HG02870 (cell line): ENCODE measurements at regions not wholly inside any gene's neighbourhood (a gene's known extent, or its start where the extent isn't known, plus 50 kb on each side); places are given as distances from the start of the nearest gene placed in this dataset.
"Not testable (repeated sequence)": the region's sequence is repeated elsewhere in the genome, so short reads cannot be mapped to it uniquely, and the experiment has no call there.

Experiments used
- ATAC-seq: cut with Tn5 transposase; IDR thresholded peaks from one replicate; pipeline ENCODE4 v1.9.1; 2021; ENCODE audit warnings: mild to moderate bottlenecking, moderate library complexity; ENCODE audit not compliant: unreplicated experiment

DNA sequence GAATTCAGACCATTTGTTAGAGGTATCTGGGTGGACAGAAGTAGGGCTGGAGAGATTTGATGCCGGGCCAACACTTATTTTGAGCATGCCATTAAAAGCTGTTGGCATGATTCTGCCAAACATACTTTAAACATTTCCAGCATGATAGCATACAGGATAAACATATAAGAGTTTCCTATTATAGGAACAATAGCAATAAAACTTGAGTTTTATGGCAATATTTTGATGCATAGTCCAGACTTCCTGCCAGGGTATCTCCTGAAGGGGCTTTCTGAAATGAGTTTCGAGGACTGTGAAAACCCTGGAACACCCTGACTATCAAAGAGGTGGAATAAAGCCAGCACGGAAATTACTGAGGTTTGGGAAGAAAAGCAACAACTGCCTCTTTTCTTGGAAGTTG, 1398.0 kb upstream of the NXPH2 start:
- no peak for ATAC-seq

DNA sequence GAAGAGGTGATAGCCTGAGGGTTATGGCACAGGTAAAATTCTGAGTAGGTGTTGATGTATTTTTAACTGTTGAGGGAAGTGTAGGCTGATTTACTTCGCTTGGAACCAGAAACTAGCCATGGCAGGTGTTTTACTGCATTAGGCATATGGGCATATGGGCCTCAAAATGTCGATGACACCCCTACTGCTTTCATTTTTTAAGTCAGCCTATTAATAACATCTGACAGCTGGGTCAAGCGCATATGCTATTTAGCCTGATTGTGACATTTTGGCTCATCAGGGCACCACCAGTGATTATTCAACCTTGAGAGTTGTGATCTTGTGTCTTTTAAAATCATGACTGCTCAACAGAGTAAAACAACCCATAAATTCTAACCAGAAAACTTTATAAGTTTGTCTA, 1396.9 kb upstream of the NXPH2 start:
- no peak for ATAC-seq

DNA sequence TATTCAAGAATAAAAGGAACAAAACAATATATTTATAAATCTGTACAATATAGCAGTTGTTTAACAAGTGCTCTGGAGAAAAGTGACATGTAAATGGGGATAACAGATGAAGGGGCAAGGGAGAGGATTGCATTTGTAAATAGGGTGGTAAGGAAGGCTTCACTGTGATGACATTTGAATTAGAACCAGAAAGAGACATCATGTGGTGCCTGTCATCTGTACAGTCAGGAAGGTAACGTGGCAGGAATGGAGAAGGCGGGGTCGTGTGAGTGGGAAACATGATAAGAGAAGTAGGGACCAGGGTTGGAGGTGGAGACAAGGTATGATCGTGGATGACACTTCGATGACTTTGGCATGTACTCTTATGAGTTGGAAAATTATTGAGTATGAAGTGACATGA, 1393.6 kb upstream of the NXPH2 start:
- no peak for ATAC-seq

DNA sequence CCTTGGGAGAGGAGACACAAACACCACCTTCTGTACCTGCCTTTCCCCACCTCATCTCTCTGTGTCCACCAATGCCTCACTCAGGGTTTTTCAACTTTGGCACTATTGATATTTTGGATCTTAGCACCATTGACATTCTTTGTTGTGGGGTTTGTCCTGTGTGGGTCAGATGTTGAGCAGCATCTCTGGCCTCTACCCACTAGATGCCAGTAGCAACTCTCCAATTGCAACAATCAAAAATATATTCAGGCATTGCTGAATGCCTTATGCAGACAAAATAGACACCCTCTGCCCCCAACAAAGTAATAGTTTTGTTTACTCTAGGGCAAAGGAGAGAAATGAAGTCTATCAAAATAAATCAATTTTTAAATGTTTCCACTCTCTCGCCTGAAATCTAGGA, 1384.3 kb upstream of the NXPH2 start:
- no peak for ATAC-seq

DNA sequence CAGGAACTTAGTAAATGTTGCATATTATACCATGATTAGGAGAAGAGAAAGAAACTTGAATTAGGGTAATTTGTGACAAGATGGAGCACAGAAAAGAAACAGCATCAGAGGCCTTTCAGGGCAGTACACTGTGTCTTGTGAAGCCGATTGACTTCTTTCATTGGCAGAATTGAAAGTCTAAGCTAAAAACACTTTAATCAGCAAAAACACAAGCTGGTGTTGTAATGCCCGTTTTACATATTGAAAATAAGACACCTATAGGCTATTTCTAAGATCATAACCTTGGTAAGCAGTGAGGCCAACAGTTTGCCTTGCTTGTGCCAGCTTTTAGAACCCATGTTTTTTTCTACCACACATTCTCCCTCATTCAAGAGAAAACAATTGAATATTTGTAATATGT, 1378.1 kb upstream of the NXPH2 start:
- ATAC-seq = no peak

DNA sequence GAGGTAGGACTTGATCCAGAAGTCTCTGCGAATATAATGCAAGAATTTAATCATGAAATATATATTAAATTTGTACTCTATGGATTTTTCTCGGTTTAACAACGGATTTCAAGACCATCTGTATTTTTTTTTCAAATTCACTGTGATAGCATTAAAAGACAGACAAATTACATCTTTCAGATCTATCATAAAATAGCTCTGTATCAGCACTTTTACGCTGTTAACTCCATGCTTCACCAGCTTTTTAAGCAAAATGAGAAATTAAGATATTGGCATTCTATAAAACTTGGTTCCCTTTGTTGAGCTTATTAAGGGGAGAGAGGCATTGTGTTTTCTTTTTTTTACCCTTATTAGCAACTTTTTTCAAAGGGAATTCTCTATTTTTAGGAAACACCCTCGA, 1377.6 kb upstream of the NXPH2 start:
- no peak for ATAC-seq

DNA sequence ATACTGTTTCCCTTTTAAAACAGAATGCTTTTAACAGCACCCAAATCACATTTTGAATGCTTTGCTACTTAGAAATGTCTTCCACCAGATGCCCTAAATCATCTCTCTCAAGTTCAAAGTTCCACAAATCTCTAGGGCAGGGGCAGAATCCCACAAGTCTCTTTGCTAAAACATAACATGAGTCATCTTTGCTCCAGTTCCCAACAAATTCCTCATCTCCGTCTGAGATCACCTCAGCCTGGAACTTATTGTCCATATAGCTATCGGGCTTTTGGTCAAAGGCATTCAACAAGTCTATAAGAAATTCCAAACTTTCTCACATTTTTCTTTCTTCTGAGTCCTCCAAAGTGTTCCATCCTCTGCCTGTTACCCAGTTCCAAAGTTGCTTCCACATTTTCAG, 1374.5 kb upstream of the NXPH2 start:
- ATAC-seq = no peak

DNA sequence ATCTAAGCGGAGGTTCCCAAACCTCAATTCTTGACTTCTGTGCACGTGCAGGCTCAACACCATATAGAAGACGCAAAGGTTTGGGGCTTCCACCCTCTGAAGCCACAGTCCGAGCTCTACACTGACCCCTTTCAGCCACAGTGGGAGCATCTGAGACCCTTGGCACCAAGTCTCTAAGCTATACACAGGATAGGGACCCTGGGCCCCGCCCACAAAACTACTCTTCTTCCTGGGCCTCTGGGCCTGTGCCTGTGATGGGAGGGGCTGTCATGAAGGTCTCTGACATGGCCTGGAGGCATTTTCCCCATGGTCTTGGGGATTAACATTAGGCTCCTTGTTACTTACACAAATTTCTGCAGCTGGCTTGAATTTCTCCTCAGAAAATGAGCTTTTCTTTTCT, 1374.1 kb upstream of the NXPH2 start:
- ATAC-seq = no peak

DNA sequence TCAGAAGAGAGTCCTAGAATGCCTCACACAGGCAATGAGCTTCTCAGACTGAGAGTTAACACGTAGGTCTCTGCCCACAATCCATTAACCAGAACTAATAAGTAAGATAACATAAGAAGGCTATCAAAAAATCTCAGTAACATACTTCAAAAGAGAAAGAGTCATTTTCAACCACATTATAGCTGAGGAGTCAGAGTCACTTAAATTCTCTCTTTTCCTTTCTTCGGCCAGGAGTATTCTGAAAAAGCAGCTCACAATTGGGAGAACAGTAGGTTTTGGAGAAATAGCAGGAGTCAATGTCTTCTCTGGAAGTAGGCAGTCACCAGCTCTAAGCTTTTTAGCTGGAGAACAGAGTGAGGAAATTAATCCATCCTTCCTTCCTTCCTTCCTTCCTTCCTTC, 1364.4 kb upstream of the NXPH2 start:
- ATAC-seq = no peak

DNA sequence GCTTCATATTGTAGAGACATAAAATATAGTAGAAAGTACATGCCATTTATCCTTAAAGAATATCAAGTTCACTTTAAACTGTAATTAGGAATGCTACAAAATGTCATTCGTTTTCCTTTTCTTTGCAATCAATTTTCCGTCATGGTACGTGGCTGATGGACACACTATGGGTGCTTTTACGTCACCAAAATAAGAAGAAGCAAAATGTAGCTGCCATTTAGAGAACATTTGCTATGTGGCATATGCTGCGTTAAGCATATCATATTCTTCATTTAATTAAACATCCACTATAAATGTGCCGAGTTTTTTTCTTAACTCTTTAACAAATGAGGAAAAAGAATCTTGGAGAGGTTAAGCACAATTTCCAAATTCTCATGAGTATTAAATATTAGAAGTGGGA, 1358.5 kb upstream of the NXPH2 start:
- no peak for ATAC-seq

DNA sequence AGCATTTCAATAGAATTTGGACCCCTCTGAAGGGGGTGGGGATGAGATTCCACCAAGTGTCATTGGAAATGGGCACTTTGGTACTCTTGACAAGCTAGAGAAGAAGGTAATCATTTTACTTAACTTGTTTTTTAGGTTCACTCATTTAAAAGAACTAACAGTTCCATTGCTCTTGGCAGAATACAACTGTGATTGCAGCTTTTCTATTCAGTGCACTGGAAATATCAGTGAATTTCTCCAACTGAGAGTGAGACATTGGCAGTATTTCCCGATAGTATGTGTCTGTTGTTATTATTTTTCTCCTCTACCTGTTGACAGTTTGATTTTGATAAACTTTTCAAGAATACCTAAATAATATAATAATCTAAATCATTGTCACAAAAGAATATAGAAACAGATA, 1356.7 kb upstream of the NXPH2 start:
- no peak for ATAC-seq

DNA sequence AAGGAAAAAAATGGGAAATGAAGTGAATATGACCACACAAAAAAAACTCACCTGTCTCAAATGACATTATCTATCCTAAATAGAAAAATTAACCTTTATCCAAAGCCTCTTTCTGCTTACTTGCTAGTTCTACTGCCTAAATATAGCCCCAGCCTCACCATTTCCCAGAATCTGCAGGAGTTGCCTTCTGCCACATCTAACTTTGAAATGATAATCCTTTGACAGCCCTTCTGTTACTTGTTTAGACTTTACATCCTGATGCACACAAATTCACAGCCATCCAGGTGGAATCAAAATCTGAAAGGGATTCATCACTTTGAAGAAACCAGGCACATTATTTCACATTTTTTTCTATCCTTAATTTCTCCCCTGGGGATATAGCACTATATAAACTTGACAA, 1356.2 kb upstream of the NXPH2 start:
- ATAC-seq = no peak

DNA sequence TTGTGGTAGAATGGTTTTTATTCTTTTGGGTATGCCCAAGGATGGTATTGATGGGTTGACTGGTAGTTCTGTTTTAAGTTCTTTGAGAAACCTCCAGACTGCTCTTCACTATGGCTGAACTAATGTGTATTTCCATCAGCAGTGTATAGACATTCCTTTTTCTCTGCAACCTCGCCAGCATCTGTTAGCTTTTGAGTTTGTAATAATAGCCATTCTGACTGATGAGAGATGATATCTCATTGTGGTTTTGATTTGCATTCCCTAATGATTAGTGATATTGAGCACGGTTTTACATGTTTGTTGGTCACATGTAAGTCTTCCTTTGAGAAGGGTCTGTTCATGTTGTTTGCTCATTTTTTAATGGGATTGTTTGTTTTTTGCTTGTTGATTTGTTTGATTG, 1348.7 kb upstream of the NXPH2 start:
- no peak for ATAC-seq

DNA sequence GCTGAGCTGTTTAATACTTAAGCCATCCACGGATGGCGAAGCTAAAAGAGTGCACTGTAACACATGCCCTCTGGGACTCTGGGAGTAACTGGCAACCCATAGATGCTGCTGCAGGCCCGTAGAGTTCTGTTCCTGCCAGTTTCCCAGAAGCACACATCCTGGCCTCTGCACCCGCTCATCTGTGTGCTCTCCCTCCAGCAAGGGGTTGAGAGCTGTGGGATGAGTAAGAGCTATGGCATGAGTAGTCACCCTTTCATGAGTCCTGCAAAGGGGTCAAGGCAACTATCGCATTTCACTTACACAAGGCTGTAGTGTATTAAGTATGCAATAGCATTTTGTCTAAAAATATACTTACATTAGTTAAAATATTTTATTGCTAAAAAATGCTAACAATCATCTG, 1341.8 kb upstream of the NXPH2 start:
- ATAC-seq = no peak

DNA sequence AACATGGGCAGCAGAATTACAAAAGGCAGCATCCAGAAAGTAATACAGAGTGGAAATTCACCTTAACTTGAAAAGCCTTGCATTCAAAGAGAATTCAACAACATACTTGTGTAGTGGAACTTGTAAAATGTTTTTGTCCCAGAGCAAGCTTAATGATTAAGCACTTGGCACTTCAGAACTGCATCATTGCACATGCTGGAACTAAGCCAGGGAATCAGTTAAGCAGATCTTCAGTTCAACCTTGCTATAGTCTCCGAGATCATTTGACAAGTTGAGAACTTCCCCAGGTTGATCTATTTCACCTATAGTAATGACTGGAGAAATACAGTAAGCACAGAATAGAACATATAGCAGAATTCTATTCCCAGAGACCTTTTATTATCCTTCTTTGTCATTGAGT, 1337.2 kb upstream of the NXPH2 start:
- no peak for ATAC-seq

DNA sequence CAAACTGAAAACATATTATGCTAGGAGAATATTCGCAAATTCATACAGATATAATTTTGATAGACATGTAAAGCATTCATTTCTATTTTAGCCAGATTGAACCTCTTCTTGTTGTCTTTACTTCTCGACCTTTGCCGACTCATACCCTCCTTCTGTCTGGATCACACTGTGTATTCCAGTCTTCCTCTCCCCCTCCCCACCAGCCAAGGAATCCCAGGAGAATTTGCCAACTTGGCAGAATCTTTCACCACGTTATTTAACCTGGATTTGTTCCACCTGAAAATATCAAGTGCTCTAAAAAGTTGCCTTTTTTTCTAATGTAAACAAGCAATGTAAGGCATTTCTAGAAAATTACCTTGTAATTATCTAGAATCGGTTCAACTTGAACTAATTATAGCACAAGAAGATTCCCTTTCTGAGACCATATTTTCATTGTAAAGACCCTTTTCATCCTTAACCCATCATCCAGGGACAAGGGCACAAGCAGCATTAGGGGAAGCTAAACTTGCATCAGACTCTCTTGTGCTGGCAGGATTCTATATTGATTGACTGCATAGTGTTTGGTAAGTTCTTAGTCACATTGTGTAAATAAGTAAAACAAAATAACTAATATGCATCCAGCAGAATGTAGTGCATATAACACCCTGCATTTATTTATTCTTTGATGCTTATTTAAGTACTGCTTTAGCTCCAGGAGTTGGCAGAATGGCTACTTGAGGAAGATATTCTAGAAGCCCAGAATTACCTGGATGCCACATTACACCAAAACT, 1328.7 kb upstream of the NXPH2 start:
- no peak for ATAC-seq

DNA sequence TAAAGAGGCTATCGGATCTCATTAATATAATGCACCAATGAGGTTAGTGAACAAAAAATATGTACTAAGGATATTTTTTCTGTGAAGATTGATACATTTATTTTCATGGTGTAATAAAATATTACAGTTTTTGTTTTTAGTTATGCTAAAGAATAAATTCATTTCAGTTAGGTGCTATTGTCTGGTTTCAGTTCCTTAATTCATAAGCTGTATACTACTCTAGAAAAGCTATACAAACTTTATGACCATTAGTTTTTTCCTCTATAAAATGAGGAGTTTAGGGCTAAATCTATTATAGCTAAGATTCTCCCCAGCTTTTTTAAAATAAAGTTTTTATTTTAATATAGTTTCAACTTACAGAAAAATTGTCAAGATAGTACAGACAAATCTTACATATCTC, 1311.7 kb upstream of the NXPH2 start:
- no peak for ATAC-seq

DNA sequence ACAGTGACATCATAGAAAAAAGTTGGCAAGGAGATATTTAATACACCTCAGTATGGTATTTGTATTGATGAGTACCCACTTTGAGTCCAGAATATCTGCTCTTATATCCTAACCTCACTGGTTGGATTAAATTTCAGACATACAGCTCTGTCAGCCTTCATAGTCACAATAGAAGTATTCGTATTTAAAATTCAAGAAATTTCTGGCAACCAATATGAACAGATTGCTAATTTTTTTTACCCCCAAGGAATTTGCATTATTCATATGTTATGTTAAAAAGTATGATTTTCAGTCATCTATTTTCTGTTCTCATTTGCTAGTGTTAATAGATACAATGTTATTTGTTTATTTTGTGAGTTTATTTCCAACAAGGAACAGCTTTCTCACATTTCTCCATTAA, 1306.8 kb upstream of the NXPH2 start:
- ATAC-seq = no peak

DNA sequence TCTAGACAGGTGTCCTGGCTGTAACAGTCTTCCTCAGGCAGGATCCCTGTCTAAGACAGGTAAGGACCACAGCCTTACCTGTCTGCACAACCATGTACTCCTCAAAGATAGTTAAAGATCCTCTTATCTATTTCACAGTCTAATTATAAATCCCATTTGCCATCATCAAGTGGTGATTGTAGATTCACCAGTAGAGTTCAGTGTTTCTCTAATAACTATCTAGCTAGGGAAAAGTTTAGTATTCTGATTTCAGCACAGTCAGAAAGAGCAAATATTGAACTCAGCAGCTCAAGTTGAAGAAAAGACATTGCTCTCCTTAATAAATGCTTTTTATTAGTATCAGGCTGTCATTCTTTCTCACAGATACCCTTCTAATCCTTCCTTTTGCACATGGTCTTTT, 1305.5 kb upstream of the NXPH2 start:
- no peak for ATAC-seq

DNA sequence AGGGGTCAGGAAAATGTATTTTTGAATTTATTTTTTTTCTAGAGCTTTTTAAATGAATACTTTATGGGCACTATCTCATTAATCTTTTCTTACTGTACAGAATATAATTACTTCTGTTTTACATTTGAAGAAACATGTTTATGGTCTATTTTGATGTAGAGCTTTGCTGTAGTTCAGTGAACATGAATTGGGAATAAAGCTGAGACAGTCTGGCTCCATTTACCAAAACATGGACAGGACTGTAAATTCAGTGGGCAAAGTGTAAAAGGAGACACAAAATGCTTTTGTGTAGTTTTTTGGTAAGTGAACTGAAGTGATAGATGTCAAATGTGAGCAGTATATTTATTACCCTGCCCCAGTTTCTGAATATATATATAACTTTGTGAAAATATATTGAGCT, 1298.8 kb upstream of the NXPH2 start:
- no peak for ATAC-seq

DNA sequence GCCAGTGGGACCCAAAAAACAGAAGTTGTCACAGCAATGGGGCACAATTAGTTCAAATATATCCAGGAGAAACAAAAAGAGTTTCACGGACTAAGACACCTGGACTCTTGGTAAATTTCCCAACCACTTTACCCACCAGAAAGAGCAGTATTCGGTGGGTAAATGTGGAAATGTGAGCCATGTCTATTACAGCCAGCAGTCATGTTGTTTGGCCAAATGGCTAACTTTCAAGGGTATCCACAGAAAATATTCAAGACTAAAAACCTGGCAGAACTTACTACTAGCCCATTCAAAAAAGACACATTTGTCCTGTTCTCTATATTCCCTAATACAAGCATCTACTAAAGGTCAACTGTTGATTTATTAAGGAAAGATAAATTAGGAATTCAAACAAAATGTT, 1296.0 kb upstream of the NXPH2 start:
- no peak for ATAC-seq

DNA sequence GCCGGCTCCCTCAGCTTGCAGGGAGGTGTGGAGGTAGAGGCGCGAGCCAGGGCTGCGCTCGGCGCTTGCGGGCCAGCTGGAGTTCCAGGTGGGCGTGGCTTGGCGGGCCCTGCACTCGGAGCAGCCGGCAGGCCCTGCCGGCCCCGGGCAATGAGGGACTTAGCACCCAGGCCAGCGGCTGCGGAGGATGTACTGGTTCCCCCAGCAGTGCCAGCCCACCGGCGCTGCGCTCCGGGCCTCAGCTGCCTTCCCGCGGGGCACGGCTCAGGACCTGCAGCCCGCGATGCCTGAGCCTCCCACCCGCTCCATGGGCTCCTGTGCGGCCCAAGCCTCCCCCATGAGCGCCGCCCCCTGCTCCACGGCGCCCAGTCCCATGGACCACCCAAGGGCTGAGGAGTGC, 1293.6 kb upstream of the NXPH2 start:
- not testable (repeated sequence) for ATAC-seq

DNA sequence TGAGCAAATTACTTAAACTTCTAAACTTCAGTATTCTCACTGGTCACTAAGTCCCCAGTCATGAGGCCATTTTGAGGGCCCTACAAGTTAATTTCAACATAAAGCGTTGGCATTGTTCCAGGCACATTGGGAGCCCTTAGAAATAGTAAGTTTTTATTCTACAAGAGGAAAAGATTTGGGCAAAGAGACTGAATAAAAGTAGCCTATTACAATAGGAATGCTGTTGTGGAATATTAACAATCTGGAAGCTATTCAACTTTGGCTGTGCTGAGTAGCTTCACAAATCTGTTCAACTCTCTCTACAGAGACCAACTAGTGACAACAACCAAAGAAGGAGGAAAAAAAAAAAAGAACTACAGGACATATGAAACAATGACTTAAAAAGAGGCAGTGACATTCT, 1287.5 kb upstream of the NXPH2 start:
- ATAC-seq = no peak
